Kidney (tissue), 13 donors: ENCODE measurements at regions not wholly inside any gene's neighbourhood (a gene's known extent, or its start where the extent isn't known, plus 50 kb on each side); places are given as distances from the start of the nearest gene placed in this dataset.

Experiments
- DNase-seq, 5 donors: peaks; one replicate each; pipeline ENCODE4 v3.0.0-alpha.2; 2013 to 2020
- FAIRE-seq: peaks from 2 replicates; lab custom pipeline; 2012; peaks lifted over from hg19 to GRCh38; lab: Jason Lieb, UNC
- H3K27ac ChIP-seq, 2 donors: one replicate each; pipeline ENCODE4 v1.7.0; 2013; ENCODE audit warnings: low read depth in 2 of 2, low read length in 2 of 2, inconsistent platforms in 1 of 2
- H3K27me3 ChIP-seq: one replicate; pipeline ENCODE4 v1.7.1; 2013; ENCODE audit warnings: low read length, inconsistent platforms; ENCODE audit not compliant: control insufficient read depth, insufficient read depth
- H3K36me3 ChIP-seq, 3 donors: one replicate each; pipeline versions ENCODE4 v1.7.0 to v1.7.1; 2013; ENCODE audit warnings: low read length in 3 of 3, control low read depth in 1 of 3, inconsistent platforms in 1 of 3; ENCODE audit not compliant: insufficient read depth in 3 of 3, control insufficient read depth in 2 of 3
- H3K4me1 ChIP-seq, 3 donors: one replicate each; pipeline versions ENCODE4 v1.7.0 to v1.7.1; 2013; ENCODE audit warnings: low read length in 3 of 3, inconsistent platforms in 1 of 3, low read depth in 1 of 3; ENCODE audit not compliant: control insufficient read depth in 2 of 3, insufficient read depth in 2 of 3
- H3K4me3 ChIP-seq, 3 donors: one replicate each; pipeline versions ENCODE4 v1.7.0 to v1.8.1; 2013; ENCODE audit warnings: low read length in 3 of 3, control low read depth in 1 of 3, inconsistent platforms in 1 of 3
- H3K9ac ChIP-seq, 3 donors: one replicate each; pipeline versions ENCODE4 v1.7.0 to v1.7.1; 2013; ENCODE audit warnings: low read length in 3 of 3, control low read depth in 1 of 3, inconsistent platforms in 1 of 3
- H3K9me3 ChIP-seq, 3 donors: one replicate each; pipeline versions ENCODE4 v1.7.0 to v1.7.1; 2013; ENCODE audit warnings: low read length in 3 of 3, control low read depth in 1 of 3, inconsistent platforms in 1 of 3; ENCODE audit not compliant: control insufficient read depth in 2 of 3, insufficient read depth in 1 of 3
- intact Hi-C: fragments of 100-400 bp; cut with DNase I; formaldehyde crosslinking; loops from one replicate; pipeline ENCODE4 v1.11.1; 2022
- TF ChIP-seq, protein P1 (sequence below): IDR thresholded peaks from 3 replicates; pipeline ENCODE4 v1.5.1; 2012; ENCODE audit warnings: mild to moderate bottlenecking, moderate library complexity, borderline replicate concordance; ENCODE audit not compliant: insufficient read depth; ENCODE audit errors: extremely low read depth
- donor health status: control.
- donor health status: control.
- donor health status: control.
- donor health status: control.
- donor health status: control.
- donor health status: DM: yes; HTN: yes; CAD: no.
- donor health status: Normal renal cell carcinoma (clear cell type).

DNA sequence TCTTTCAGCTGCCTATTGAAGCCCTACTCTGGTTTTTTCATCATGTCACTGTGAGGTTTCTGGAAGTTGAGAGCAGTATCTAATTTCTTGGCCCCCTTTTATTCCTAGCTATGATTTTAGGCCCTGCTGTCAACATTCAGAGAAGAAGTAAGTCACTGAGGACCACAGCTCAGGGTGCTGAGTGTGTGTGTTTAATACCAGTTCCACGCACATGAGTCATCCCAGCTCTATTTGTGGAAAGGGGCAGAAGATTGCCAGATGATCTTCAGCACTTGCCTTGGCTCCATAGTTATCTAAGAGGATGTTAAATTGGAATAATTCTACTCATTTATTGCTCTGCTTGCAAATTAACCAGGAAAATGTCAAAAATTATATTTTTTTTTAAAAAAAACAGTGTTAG is 65.5 kb upstream of the SLC38A4 start:
- intact Hi-C loops: no loop called here
- Histone ChIP-seq H3K36me3 (no peaks in the 10 kb centered on the region), H3K27ac (no peak overlapping the region), H3K9ac (no peak overlapping the region), H3K27me3 (no peaks in the 10 kb centered on the region), H3K4me1 (no peaks in the 10 kb centered on the region), H3K9me3 (no peaks in the 10 kb centered on the region), H3K4me3 (no peak overlapping the region)
- TF ChIP-seq, protein P1, sequence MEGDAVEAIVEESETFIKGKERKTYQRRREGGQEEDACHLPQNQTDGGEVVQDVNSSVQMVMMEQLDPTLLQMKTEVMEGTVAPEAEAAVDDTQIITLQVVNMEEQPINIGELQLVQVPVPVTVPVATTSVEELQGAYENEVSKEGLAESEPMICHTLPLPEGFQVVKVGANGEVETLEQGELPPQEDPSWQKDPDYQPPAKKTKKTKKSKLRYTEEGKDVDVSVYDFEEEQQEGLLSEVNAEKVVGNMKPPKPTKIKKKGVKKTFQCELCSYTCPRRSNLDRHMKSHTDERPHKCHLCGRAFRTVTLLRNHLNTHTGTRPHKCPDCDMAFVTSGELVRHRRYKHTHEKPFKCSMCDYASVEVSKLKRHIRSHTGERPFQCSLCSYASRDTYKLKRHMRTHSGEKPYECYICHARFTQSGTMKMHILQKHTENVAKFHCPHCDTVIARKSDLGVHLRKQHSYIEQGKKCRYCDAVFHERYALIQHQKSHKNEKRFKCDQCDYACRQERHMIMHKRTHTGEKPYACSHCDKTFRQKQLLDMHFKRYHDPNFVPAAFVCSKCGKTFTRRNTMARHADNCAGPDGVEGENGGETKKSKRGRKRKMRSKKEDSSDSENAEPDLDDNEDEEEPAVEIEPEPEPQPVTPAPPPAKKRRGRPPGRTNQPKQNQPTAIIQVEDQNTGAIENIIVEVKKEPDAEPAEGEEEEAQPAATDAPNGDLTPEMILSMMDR: no peak
- FAIRE-seq (no peak), DNase-seq (no peak)

DNA sequence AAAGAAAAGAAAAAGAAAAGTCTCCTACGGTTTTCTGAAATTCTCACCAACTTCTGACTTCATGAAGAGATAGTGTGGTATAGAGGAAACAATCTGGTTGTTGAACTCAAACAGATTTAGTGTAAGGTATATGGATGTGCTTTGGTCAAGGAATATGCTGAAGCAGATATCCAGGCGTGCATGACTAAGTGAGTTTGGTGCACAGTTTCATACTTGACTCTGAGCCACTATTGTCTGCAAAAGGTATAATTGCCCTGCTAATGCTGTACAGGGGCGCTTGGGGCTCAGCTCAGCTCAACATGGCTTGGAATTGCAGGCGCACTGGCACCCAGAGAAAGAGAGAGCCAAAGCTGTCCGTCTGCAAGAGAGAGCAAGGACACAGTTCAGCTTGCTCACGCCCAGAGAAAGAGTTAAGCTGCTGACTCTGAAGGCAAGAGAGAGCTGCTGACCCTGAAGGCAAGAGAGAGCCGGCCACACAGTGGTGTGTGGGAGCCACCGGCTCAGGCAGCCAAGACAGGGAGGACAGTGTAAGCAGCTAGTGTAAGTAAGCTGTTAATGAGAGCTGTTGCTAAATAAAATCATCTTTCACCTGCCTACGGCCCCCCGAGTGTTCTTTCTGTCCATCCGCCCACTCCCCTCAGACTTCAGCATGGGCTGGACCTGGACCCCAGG is 66.4 kb upstream of the SLC38A4 start:
- no peaks in the 10 kb centered on the region for H3K4me1 ChIP-seq
- H3K4me3 ChIP-seq: no peak overlapping the region
- FAIRE-seq (no peak), DNase-seq (peak in 1 of 5 donors; percentile 31)
- H3K36me3 ChIP-seq: no peaks in the 10 kb centered on the region
- TF ChIP-seq, protein P1: no peak
- no peaks in the 10 kb centered on the region for H3K27me3 ChIP-seq
- intact Hi-C loops: no loop called here
- H3K9ac ChIP-seq: no peak overlapping the region
- H3K27ac ChIP-seq: no peak overlapping the region
- no peaks in the 10 kb centered on the region for H3K9me3 ChIP-seq

DNA sequence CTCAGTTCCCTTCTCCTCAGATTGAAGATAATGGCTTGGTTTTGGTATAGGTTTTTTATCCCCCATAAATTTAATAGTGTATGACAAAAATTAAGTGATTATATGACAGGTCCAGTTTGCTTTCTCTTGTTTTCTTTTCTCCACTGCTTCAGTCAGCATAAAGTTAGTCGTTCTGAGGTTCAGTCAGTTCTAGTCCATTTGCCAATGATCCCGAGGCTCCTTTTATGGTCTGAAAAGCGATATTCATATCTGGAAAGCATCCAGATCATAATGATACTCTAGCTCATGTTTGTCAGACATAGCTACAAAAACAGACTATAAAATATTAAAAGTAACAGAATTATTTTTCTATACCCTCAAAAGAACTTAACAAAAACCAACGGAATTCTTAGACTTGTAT is 67.1 kb upstream of the SLC38A4 start:
- no peak overlapping the region for H3K9ac ChIP-seq
- TF ChIP-seq, protein P1: no peak
- H3K27me3 ChIP-seq: no peaks in the 10 kb centered on the region
- no peaks in the 10 kb centered on the region for H3K4me1 ChIP-seq
- intact Hi-C loops: no loop called here
- H3K36me3 ChIP-seq: no peaks in the 10 kb centered on the region
- no peak overlapping the region for H3K27ac ChIP-seq
- FAIRE-seq (no peak), DNase-seq (no peak)
- no peaks in the 10 kb centered on the region for H3K9me3 ChIP-seq
- no peak overlapping the region for H3K4me3 ChIP-seq

DNA sequence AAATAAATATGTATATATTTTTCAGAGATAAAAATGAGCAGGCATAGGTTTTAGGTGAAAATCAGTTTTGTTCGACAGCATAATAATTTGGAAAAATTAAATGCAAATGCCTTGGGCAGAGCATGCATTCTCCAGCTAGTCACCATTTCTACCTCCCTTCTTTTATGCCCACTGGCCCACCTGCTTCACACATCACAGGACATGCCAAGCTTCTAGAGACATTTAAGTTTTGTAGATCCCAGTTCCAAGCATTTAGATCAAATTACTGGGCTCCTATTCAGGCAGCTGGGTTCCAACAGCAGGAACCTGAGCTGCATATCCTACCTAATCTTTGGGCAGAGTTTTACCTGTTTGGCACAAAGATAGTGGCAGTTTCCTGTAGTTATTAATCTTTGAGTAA is 67.6 kb upstream of the SLC38A4 start:
- no peaks in the 10 kb centered on the region for H3K27me3 ChIP-seq
- H3K27ac ChIP-seq: no peak overlapping the region
- DNase-seq: no peak
- H3K9me3 ChIP-seq: no peaks in the 10 kb centered on the region
- TF ChIP-seq, protein P1: no peak
- no peak overlapping the region for H3K9ac ChIP-seq
- no peak overlapping the region for H3K4me3 ChIP-seq
- H3K4me1 ChIP-seq: no peaks in the 10 kb centered on the region
- intact Hi-C loops: no loop called here
- no peak for FAIRE-seq
- no peaks in the 10 kb centered on the region for H3K36me3 ChIP-seq
